ENCODE measurements at regions not wholly inside any gene's neighbourhood (a gene's known extent, or its start where the extent isn't known, plus 50 kb on each side); places are given as distances from the start of the nearest gene placed in this dataset.

DNA sequence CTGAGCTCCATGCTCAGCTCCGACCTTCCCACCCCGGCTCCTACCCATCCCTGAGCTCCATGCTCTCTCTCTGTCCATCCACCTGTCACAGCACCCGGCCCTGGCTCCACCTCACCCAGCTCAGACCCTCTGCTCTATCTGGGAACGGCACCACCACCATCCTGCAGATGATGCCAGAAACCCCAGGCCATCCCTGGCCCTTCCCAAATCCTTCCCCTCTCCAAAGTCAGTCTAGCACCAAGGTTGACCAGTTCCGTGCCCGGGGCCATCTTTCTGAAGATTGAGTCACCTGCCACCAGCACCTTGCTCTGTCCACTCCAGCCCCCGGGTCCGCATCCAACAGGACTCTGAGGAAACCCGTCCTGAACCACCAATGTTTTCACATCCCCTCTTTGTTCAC lies 969.6 kb downstream of the BRD1 start:
- H3K4me1 ChIP-seq (replicated peaks in 1 of 2) = no peaks in the 10 kb centered on the region
- WGBS, 10 experiments = 0 to 82% (median 63%) methylated on average over 1 to 6 of the region's 9 CpGs; no CpG with 5 or more reads in 2 of the 10 experiments
- H3K27ac ChIP-seq = no peak overlapping the region
- ATAC-seq (replicated peaks in 6 of 8) = no peak
- no peak overlapping the region for H3K4me3 ChIP-seq
- in situ Hi-C loops (cut with MboI; ENCODE audit: low pct_unique_long_range_greater_than_20kb in 2 of 9, low sequenced_read_pairs in 9 of 9, unreplicated experiment in 9 of 9) = no loop called here

DNA sequence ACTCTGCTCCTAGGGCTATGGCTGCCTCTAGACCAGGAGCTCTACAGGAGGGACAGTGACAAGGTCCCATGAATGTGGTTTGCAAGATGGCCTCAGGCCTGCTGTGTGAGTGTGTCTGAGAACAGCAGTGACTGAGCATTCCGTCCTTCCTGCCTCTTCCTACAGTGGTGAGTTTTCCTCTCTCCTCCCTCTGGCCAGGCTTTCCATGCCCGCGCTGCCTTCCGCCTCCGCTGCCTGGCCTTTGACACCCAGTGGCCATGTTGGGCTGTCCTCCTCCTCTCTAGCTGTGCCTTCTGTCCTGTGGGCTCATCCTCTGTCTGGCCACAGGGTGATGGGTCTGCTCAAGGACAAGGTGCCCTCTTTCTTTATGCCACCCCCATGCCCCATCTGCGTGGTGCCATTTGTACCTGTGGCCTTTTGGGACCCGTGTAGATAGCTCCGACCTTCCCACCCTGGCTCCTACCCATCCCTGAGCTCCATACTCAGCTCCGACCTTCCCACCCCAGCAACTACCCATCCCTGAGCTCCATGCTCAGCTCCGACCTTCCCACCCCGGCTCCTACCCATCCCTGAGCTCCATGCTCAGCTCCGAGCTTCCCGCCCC lies 970.4 kb downstream of the BRD1 start:
- ATAC-seq (replicated peaks in 6 of 8) = no peak
- H3K4me1 ChIP-seq (replicated peaks in 1 of 2) = no peaks in the 10 kb centered on the region
- in situ Hi-C loops (cut with MboI; ENCODE audit: low pct_unique_long_range_greater_than_20kb in 2 of 9, low sequenced_read_pairs in 9 of 9, unreplicated experiment in 9 of 9) = no loop called here
- H3K27ac ChIP-seq = no peak overlapping the region
- H3K4me3 ChIP-seq = no peak overlapping the region
- 0 to 100% (median 100%) methylated on average over 1 to 3 of the region's 13 CpGs; no CpG with 5 or more reads in 5 of the 10 experiments for WGBS, 10 experiments

DNA sequence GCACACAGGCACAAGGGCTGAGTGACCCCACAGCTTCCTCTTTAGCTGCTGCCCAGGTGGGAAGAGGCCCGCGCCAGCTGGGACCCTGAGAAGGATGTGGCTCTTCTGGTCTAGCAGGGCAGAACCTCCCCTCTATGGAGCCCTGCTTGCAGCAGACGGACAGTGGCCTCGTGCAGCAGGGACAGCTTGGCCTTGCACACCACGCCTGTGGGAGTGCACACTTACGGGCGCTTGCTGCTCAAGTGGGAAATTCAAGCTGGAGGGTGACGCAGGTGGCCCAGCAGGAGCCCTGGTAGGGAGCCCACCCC lies 971.4 kb downstream of the BRD1 start:
- Histone ChIP-seq H3K27ac (no peak overlapping the region), H3K4me3 (no peak overlapping the region), H3K4me1 (replicated peaks in 1 of 2) (no peaks in the 10 kb centered on the region)
- ATAC-seq (replicated peaks in 6 of 8) = no peak
- in situ Hi-C loops (cut with MboI; ENCODE audit: low pct_unique_long_range_greater_than_20kb in 2 of 9, low sequenced_read_pairs in 9 of 9, unreplicated experiment in 9 of 9) = no loop called here
- 21 to 83% (median 57%) methylated on average over 1 to 6 of the region's 8 CpGs; no CpG with 5 or more reads in 5 of the 10 experiments for WGBS, 10 experiments

DNA sequence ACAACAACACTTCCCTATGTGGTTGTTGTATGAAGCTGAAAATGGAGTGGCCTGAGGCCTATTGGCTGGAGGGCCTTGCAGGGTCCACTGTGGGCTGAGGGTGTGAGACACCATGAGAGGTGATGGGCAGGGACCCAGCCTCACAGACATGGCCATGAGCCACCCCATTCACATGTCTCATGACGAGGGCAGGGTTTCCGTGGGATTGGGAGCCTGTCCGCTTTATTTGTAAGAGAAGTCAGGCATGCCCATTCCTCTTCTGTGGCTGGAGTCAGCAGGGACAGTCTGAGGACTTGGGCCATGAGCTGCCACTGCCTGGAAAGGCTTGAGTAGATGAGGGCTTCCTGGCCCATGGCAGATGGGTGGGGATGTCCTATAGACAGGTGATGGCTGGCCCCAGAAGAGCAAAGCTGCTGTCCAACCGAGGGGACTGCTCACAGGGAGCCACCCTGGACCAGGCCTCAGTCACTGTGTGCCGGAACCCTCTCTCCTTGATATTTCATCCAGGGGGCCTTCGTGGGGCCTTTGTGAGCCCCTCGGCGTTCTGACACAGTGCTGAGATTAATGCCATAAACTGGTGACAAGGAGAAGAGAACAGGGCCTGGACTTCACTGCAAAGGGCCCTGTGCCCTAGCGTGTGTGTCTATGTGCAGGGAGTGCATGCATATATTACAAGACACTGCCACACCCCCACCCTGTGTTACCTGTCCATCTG lies 971.9 kb downstream of the BRD1 start:
- no peak for ATAC-seq (replicated peaks in 6 of 8)
- 6 to 87% (median 45%) methylated on average over 2 to 5 of the region's 9 CpGs; no CpG with 5 or more reads in 5 of the 10 experiments for WGBS, 10 experiments
- Histone ChIP-seq H3K27ac (no peak overlapping the region), H3K4me3 (no peak overlapping the region), H3K4me1 (replicated peaks in 1 of 2) (no peaks in the 10 kb centered on the region)
- in situ Hi-C loops (cut with MboI; ENCODE audit: low pct_unique_long_range_greater_than_20kb in 2 of 9, low sequenced_read_pairs in 9 of 9, unreplicated experiment in 9 of 9) = no loop called here

DNA sequence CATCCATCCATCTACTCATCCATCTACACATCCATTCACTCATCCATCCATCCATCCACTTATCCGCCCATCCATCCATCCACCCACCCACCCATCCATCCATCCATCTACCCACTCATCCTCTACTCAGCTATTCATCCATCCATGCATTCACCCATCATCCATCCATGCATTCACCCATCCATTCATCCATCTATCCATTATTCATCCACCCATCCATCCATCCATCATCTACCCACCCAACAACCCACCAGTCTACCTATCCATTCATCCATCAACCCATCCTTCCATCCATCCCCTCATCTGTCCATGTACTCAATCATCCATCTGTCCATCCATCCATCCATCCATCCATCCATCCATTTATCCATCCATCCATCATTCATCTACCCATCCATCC lies 972.7 kb downstream of the BRD1 start:
- H3K4me1 ChIP-seq (replicated peaks in 1 of 2) = no peaks in the 10 kb centered on the region
- ATAC-seq (replicated peaks in 6 of 8) = no peak
- H3K27ac ChIP-seq = no peak overlapping the region
- in situ Hi-C loops (cut with MboI; ENCODE audit: low pct_unique_long_range_greater_than_20kb in 2 of 9, low sequenced_read_pairs in 9 of 9, unreplicated experiment in 9 of 9) = no loop called here
- H3K4me3 ChIP-seq = no peak overlapping the region
- WGBS, 10 experiments = 0 to 100% (median 8%) methylated on average over 1 of the region's 1 CpG; no CpG with 5 or more reads in 6 of the 10 experiments

DNA sequence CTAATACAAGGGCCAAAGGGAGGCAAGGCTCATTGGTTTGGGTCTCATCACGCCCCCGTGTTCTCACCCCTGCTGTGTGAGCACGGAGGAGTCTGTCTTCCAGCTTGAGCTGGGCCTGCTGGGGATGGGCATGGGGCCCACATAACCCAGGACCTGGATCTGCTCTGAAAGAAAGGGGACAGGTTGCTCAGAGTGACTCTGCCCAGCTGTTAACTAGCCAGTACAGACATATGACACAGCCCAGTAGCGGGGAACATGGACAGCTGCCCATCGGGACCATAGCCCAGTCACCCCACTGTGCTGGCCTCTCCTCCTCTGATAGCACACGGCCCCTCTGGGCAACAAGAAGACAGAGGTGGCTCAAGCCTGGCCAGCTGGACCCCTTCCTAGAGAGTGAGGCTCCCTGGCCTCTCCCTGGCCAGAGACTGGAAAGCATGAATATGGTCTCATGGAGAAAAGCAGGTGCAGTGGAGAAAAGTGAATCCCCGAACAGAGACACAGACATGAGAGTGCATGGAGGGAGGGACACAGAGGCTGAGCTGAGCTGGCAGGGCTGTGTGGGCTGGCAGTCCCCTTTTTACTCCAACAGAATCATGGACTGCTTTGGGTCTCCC lies 973.9 kb downstream of the BRD1 start:
- Histone ChIP-seq H3K4me1 (replicated peaks in 1 of 2) (no peaks in the 10 kb centered on the region), H3K27ac (no peak overlapping the region), H3K4me3 (no peak overlapping the region)
- ATAC-seq (replicated peaks in 6 of 8) = no peak
- WGBS, 10 experiments = 7 to 88% (median 20%) methylated on average over 1 to 3 of the region's 7 CpGs; no CpG with 5 or more reads in 5 of the 10 experiments
- in situ Hi-C loops (cut with MboI; ENCODE audit: low pct_unique_long_range_greater_than_20kb in 2 of 9, low sequenced_read_pairs in 9 of 9, unreplicated experiment in 9 of 9) = no loop called here

DNA sequence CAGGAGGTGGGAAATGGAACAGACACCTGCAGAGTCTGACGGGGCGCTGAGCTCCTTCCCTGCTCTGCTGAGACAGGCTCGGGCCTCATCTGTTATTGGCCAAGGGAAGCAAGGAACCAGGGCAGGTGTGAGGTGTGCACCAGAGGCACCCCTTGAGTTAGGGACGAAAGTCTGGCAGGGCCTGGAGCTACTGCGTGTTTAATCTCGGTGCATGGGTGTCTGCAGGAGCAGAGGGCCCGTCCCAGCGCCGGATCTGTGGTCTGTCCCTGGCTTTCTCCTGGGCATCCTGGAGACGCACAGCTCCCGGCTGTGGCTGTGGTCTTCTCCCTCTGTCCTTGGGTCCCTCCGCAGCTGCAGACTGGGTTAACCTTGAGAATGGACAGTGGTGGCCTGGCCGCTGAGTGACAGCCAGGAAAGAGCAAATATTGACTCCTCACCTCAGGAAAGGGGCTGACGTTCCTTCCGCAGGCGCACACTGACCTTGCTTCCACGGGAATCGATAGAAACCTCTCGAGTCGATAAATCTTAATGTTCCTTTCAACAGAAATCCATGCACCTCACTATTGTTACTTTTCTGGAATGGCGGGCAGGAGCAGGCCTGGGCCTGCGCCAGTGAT lies 975.6 kb downstream of the BRD1 start:
- Histone ChIP-seq H3K4me1 (replicated peaks in 1 of 2) (no peaks in the 10 kb centered on the region), H3K27ac (no peak overlapping the region), H3K4me3 (no peak overlapping the region)
- WGBS, 10 experiments = 8 to 96% (median 40%) methylated on average over 1 to 13 of the region's 22 CpGs; no CpG with 5 or more reads in 3 of the 10 experiments
- in situ Hi-C loops (cut with MboI; ENCODE audit: low pct_unique_long_range_greater_than_20kb in 2 of 9, low sequenced_read_pairs in 9 of 9, unreplicated experiment in 9 of 9) = no loop called here
- no peak for ATAC-seq (replicated peaks in 6 of 8)

DNA sequence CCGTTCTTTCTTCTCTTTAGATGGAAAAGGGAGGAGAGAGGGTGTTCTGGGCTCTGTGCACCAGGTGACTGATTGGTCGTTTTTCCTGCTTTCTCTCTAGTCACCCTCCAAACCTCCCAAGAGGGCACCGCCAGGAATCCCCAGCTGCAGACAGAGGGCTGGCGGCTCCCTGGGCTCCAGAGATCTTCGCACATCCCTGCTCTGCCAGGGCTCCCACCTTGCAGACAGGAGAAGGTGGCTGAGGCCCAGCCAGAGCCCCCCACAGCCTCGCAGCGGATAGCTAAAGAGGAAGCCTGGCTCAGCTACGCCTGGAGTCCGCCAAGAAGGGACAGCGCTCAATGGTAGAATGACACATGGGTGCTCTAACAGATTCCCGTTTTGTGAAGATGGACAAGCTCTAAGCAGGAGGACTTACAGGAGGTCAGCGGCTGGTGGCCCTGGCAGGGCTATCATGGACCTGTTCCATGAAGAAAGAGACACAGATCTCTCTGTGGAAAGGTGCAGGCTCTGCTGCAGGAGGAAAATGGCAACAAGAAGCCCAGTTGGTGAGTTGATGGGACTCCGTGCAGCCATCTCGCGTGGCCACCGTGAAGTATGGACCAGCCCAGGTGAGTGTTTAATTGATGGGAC lies 976.9 kb downstream of the BRD1 start:
- Histone ChIP-seq H3K4me3 (no peak overlapping the region), H3K4me1 (replicated peaks in 1 of 2) (no peaks in the 10 kb centered on the region), H3K27ac (no peak overlapping the region)
- 53 to 72% (median 61%) methylated on average over 3 to 9 of the region's 16 CpGs; no CpG with 5 or more reads in 5 of the 10 experiments for WGBS, 10 experiments
- ATAC-seq (replicated peaks in 6 of 8) = no peak
- in situ Hi-C loops (cut with MboI; ENCODE audit: low pct_unique_long_range_greater_than_20kb in 2 of 9, low sequenced_read_pairs in 9 of 9, unreplicated experiment in 9 of 9) = no loop called here

DNA sequence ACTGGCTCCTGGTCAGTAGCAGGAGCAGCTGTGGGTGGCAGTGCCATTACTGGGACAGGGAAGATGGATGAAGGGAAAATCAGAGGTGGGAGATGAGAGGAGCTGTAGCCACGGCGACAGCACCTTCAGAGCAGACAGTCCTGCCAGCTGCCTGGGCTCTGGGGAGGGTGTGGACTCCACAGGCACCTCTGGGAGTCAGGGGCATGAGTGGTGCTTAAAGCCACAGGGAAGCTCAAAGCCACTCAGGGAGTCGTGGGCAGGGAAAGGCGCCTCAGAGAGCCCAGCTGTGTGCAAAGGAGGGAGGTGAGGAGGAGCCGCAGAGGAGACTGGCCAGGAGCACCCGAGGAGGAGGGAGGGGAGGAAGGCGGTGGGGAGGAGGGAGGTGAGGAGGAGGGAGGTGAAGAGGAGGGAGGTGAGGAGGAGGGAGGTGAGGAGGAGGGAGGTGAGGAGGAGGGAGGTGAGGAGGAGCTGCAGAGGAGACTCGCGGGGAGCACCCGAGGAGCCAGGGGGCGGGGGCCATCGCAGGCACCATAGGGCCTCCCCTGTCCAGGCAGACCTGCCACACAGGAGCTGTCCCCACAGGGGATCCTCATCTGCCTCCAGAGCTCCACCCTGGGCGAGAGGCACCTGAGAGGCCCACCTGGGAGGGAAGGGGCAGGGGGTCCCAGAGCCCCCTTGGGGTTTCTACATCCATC lies 977.6 kb downstream of the BRD1 start:
- ATAC-seq (replicated peaks in 6 of 8) = peak in 1 of 8 experiments; percentile 32
- in situ Hi-C loops (cut with MboI; ENCODE audit: low pct_unique_long_range_greater_than_20kb in 2 of 9, low sequenced_read_pairs in 9 of 9, unreplicated experiment in 9 of 9) = no loop called here
- H3K4me3 ChIP-seq = no peak overlapping the region
- no peaks in the 10 kb centered on the region for H3K4me1 ChIP-seq (replicated peaks in 1 of 2)
- H3K27ac ChIP-seq = no peak overlapping the region
- 60% methylated on average over 1 of the region's 13 CpGs; no CpG with 5 or more reads in 9 of the 10 experiments for WGBS, 10 experiments

DNA sequence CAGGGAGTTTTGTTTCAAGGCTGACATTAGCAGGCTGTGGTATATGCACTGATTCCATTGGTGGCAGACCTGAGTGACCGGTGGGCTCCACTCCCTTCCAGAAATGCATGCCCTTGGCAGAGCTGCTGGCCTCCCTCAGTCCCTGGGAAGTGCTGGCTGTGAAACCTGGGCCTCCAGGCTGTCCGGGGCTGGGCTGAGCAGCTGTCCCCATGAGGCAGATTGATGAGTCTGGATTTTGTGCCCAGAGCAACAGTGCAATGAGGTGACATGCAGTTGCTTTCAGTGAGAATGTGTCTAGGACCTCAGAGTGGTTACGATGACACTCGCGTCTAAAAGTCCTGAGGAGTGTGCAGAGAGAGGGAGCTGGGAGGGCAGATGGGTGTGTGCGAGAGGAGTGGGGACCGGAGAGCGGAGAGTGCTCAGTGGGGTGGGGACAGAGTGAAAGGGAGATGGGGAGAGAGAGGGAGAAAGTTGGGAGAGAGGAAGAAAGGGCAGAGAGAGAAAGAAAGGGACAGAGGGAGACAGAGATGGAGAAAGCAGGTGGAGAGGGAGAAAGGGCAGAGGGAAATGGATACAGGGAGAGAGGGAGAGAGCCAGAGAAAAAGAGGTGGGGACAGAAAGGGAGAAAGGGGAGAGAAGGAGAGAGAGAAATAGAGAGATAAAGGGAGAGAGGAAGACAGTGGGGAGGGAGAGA lies 978.3 kb downstream of the BRD1 start:
- WGBS, 10 experiments = 0 to 58% (median 37%) methylated on average over 2 to 6 of the region's 8 CpGs; no CpG with 5 or more reads in 2 of the 10 experiments
- peak in 1 of 8 experiments; percentile 94 for ATAC-seq (replicated peaks in 6 of 8)
- Histone ChIP-seq H3K4me1 (replicated peaks in 1 of 2) (no peaks in the 10 kb centered on the region), H3K4me3 (no peak overlapping the region), H3K27ac (no peak overlapping the region)
- in situ Hi-C loops (cut with MboI; ENCODE audit: low pct_unique_long_range_greater_than_20kb in 2 of 9, low sequenced_read_pairs in 9 of 9, unreplicated experiment in 9 of 9) = no loop called here

DNA sequence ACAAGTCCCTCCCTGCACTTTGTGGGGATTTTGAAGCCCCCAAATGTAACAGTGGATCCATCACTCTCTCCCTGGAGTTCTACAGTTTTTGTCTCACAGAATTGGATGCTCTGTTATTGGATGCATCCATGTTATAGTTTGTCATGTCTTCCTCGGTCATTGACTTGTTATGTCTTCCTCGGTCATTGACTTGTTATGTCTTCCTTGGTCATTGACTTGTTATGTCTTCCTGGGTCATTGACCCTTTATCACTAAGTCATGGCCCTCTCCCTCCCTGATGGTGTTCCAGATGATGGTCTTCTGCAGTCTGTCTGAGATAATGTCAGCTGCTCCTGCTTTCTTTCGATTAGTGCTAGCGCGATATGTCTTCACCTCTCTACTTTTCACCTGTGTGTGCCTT lies 981.5 kb downstream of the BRD1 start:
- WGBS, 10 experiments = 62 to 100% (median 75%) methylated on average over 1 to 5 of the region's 5 CpGs; no CpG with 5 or more reads in 1 of the 10 experiments
- no peaks in the 10 kb centered on the region for H3K4me1 ChIP-seq (replicated peaks in 1 of 2)
- in situ Hi-C loops (cut with MboI; ENCODE audit: low pct_unique_long_range_greater_than_20kb in 2 of 9, low sequenced_read_pairs in 9 of 9, unreplicated experiment in 9 of 9) = no loop called here
- no peak overlapping the region for H3K27ac ChIP-seq
- no peak overlapping the region for H3K4me3 ChIP-seq
- ATAC-seq (replicated peaks in 6 of 8) = no peak

DNA sequence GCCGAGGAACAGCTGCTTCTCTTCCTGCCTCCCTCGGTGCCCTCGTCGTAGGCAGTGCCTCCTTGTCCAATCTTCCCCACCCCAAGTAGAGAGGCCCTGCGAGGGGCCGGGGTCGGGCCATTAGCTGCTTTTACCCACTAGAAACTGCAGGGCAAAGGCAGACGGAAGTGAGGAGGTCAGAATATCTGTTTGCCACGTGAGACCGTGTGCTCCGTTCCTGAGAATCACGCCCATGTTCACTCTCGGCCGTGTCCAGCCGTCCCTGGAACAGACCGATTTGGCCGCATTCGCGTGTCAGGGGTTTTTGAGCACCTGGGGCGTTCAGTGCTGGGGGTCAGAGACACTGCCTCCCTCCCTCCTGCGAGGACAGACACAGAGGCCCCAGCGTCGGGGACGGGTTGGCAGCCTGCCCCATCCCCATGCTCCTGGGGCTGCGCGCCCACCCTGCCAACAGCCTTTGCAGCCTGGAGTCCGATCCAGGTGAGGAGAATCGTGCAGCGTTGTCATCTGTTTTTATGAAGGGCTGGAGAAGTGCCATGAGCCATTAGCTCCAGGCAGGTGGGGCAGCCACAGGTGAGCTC lies 982.2 kb downstream of the BRD1 start:
- H3K4me1 ChIP-seq (replicated peaks in 1 of 2) = no peaks in the 10 kb centered on the region
- no peak for ATAC-seq (replicated peaks in 6 of 8)
- WGBS, 10 experiments = 0 to 92% (median 50%) methylated on average over 1 to 11 of the region's 29 CpGs; no CpG with 5 or more reads in 1 of the 10 experiments
- in situ Hi-C loops (cut with MboI; ENCODE audit: low pct_unique_long_range_greater_than_20kb in 2 of 9, low sequenced_read_pairs in 9 of 9, unreplicated experiment in 9 of 9) = no loop called here
- no peak overlapping the region for H3K4me3 ChIP-seq
- H3K27ac ChIP-seq = no peak overlapping the region
